ENCODE measurements at regions not wholly inside any gene's neighbourhood (a gene's known extent, or its start where the extent isn't known, plus 50 kb on each side); places are given as distances from the start of the nearest gene placed in this dataset.
A peak's percentile ranks its signal among the peaks of the same experiment; 100 is the strongest.
"Not testable (repeated sequence)": the region's sequence is repeated elsewhere in the genome, so short reads cannot be mapped to it uniquely, and the experiment has no call there.

DNA sequence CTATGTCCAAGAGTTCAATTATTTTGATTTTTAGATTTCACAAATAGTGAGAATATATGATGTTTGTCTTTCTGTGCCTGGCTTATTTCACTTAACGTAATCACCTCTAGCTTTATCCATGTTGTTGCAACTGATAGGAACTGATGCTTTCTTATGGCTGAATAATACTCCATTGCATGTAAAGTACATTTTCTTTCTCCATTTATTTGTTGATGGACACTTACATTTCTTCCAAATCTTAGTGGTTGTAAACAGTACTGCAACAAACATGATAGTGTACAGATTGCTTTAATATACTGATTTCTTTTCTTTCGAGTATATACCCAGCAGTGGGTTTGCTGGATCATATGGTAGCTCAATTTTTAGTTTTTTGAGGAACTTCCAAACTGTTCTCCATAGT lies 600.6 kb upstream of the SEMA6D start:
- H3K4me3 ChIP-seq (ENCODE audit: low read depth, low read length) = no peak overlapping the region
- no peak for DNase-seq (ENCODE audit: low read depth)
- peak; percentile 8 for TF ChIP-seq CTCF (IDR thresholded peaks at IDR 0.05; ENCODE audit: insufficient read depth, low read length)

DNA sequence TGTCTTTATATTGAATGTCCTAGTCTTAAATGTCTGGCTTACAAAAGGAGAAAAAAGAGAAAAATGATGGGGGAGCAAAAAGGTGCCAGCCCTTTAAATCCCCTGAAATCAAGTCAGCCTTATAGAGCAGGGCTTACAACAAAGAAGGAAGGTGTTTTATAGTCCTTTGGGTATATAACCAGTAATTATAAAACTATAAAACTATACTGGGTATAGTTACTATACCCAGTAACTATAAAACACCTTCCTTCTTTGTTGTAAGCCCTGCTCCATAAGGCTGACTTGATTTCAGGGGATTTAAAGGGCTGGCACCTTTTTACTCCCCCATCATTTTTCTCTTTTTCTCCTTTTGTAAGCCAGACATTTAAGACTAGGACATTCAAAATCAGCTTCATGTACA lies 598.0 kb upstream of the SEMA6D start:
- DNase-seq (ENCODE audit: low read depth) = no peak
- H3K4me3 ChIP-seq (ENCODE audit: low read depth, low read length) = no peak overlapping the region
- no peak for TF ChIP-seq CTCF (IDR thresholded peaks at IDR 0.05; ENCODE audit: insufficient read depth, low read length)

- no peak overlapping the region for H3K4me3 ChIP-seq (ENCODE audit: low read depth, low read length)
- no peak for DNase-seq (ENCODE audit: low read depth)
- TF ChIP-seq CTCF (IDR thresholded peaks at IDR 0.05; ENCODE audit: insufficient read depth, low read length) = no peak
These were observed 592.7 kb upstream of the SEMA6D start for GRCh38 chr15:47124430-47125102.

DNA sequence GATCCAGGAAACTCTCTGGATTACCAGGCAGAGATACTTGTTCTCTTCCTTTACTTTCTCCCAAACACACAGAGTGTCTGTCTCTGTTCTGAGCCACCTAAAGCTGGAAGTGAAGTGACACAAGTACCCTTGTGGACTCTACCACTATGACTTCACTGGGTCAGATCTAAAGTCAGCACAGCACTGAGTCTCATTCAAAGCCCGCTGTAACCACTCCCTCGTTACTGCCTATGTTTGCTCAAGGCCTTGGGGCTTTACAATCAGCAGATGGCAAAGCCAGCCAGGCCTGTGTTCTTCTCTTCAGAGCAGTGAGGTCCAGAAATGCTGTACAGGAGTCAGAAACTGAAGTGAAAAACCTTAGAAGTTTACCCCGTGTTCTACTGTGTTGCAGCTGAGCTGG lies 588.3 kb upstream of the SEMA6D start:
- TF ChIP-seq CTCF (IDR thresholded peaks at IDR 0.05; ENCODE audit: insufficient read depth, low read length) = no peak
- no peak overlapping the region for H3K4me3 ChIP-seq (ENCODE audit: low read depth, low read length)
- DNase-seq (ENCODE audit: low read depth) = no peak

- not testable (repeated sequence) for DNase-seq (ENCODE audit: low read depth); H3K4me3 ChIP-seq (ENCODE audit: low read depth, low read length)
These were observed 585.9 kb upstream of the SEMA6D start for GRCh38 chr15:47131450-47131849.

DNA sequence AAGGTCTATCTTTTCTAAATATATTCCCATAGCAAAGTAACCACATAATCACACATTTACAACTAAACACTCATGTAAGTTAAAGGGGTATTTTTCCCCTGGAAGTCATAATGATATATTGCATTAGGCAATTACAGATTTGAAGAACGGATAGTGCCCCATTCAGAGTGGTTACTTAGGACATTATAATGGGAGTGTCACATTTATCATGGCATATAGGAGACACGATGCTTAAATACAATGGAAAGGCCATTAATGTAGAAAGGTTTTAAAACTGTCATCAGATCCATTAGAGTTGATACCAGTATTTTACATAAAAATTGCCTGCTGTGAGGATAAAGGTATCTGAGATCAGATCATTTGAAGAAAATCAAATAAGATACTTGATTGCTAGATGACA lies 582.0 kb upstream of the SEMA6D start:
- no peak overlapping the region for H3K4me3 ChIP-seq (ENCODE audit: low read depth, low read length)

GRCh38 chr15:47136236-47136635 lies 581.1 kb upstream of the SEMA6D start:
- TF ChIP-seq CTCF (IDR thresholded peaks at IDR 0.05; ENCODE audit: insufficient read depth, low read length) = no peak
- no peak for DNase-seq (ENCODE audit: low read depth)

More for the DNA sequence above, 582.0 kb upstream of the SEMA6D start:
- no peak for DNase-seq (ENCODE audit: low read depth)
- TF ChIP-seq CTCF (IDR thresholded peaks at IDR 0.05; ENCODE audit: insufficient read depth, low read length) = no peak

More at GRCh38 chr15:47136236-47136635, 581.1 kb upstream of the SEMA6D start:
- no peak overlapping the region for H3K4me3 ChIP-seq (ENCODE audit: low read depth, low read length)

All from fibroblast of the aortic adventitia (primary cell).